Glomerular endothelial cell (primary cell): ENCODE measurements at regions not wholly inside any gene's neighbourhood (a gene's known extent, or its start where the extent isn't known, plus 50 kb on each side); places are given as distances from the start of the nearest gene placed in this dataset.

Experiments used
- DNase-seq: peaks from one replicate; pipeline ENCODE4 v3.0.0-alpha.2; 2011; ENCODE audit warnings: low read depth, low spot score; ENCODE audit errors: extremely low read depth

- DNase-seq = no peak
Measured at GRCh38 chr9:119114681-119115080, 254.6 kb downstream of the BRINP1 start.
